SK-N-MC (cell line): ENCODE measurements at regions not wholly inside any gene's neighbourhood (a gene's known extent, or its start where the extent isn't known, plus 50 kb on each side); places are given as distances from the start of the nearest gene placed in this dataset.

Source experiments
- DNase-seq: peaks from one replicate; pipeline ENCODE4 v3.0.0-alpha.2; 2011; ENCODE audit warnings: low read depth, low spot score
- H3K27ac ChIP-seq: fragments of 200-600 bp; sonication (generic); 2 replicates; pipeline ENCODE4 v1.5.1; 2016; ENCODE audit warnings: mixed run types
- H3K36me3 ChIP-seq: fragments of 200-600 bp; sonication (generic); 2 replicates; pipeline ENCODE4 v1.6.1; 2017; ENCODE audit warnings: antibody characterized with exemption, low read length, mixed read lengths; ENCODE audit not compliant: insufficient read depth
- H3K4me3 ChIP-seq: fragments of 200-600 bp; sonication (generic); 2 replicates; pipeline ENCODE4 v1.5.1; 2016
- H3K9ac ChIP-seq: fragments of 200-600 bp; sonication (generic); 2 replicates; pipeline ENCODE4 v1.8.0; 2017; ENCODE audit warnings: mixed run types, mixed read lengths; ENCODE audit not compliant: insufficient read length
- H3K9me3 ChIP-seq: fragments of 200-600 bp; sonication (generic); 2 replicates; pipeline ENCODE4 v1.6.1; 2017; ENCODE audit warnings: low read depth, mild to moderate bottlenecking, antibody characterized with exemption, low read length, moderate library complexity, mixed read lengths
- EZH2 ChIP-seq: fragments of 200-600 bp; sonication (generic); IDR thresholded peaks from one replicate; pipeline ENCODE4 v1.6.1; 2017; ENCODE audit warnings: antibody characterized with exemption
- FOXP2 ChIP-seq: optimal IDR thresholded peaks from 2 replicates; pipeline ENCODE3; 2011; ENCODE audit warnings: mild to moderate bottlenecking, moderate library complexity; ENCODE audit not compliant: insufficient read depth; ENCODE audit errors: extremely low read length, control extremely low read depth
- POLR2AphosphoS5 ChIP-seq: IDR thresholded peaks from 2 replicates; pipeline ENCODE4 v1.6.1; 2012; ENCODE audit warnings: mild to moderate bottlenecking, low read depth, low read length, borderline replicate concordance

GRCh38 chr17:33457477-33457876 lies 164.4 kb upstream of the ASIC2 start:
- TF ChIP-seq POLR2AphosphoS5: no peak
- TF ChIP-seq FOXP2: no peak
- TF ChIP-seq EZH2: no peak

GRCh38 chr17:33459078-33459940 lies 166.2 kb upstream of the ASIC2 start:
- no peaks in the 10 kb centered on the region for H3K36me3 ChIP-seq
- no peaks in the 10 kb centered on the region for H3K9me3 ChIP-seq
- no peak overlapping the region for H3K9ac ChIP-seq
- H3K27ac ChIP-seq: no peak overlapping the region
- TF ChIP-seq FOXP2 (no peak), EZH2 (no peak), POLR2AphosphoS5 (no peak)
- H3K4me3 ChIP-seq: no peak overlapping the region
- no peak for DNase-seq

More at GRCh38 chr17:33457477-33457876, 164.4 kb upstream of the ASIC2 start:
- H3K36me3 ChIP-seq: no peaks in the 10 kb centered on the region
- DNase-seq: no peak
- no peak overlapping the region for H3K4me3 ChIP-seq
- H3K9ac ChIP-seq: no peak overlapping the region
- H3K27ac ChIP-seq: no peak overlapping the region
- no peaks in the 10 kb centered on the region for H3K9me3 ChIP-seq

- Histone ChIP-seq H3K36me3 (no peaks in the 10 kb centered on the region), H3K27ac (no peak overlapping the region), H3K9ac (no peak overlapping the region), H3K9me3 (no peaks in the 10 kb centered on the region), H3K4me3 (no peak overlapping the region)
- DNase-seq: no peak
- TF ChIP-seq POLR2AphosphoS5: no peak
- no peak for TF ChIP-seq EZH2
These were observed 167.8 kb upstream of the ASIC2 start for GRCh38 chr17:33460781-33461450.

GRCh38 chr17:33463887-33464286 lies 170.8 kb upstream of the ASIC2 start:
- no peak for DNase-seq
- Histone ChIP-seq H3K36me3 (no peaks in the 10 kb centered on the region), H3K9me3 (no peaks in the 10 kb centered on the region), H3K4me3 (no peak overlapping the region), H3K27ac (no peak overlapping the region), H3K9ac (no peak overlapping the region)
- TF ChIP-seq EZH2 (no peak), POLR2AphosphoS5 (no peak)

GRCh38 chr17:33464669-33465280 lies 171.7 kb upstream of the ASIC2 start:
- TF ChIP-seq POLR2AphosphoS5 (no peak), EZH2 (no peak), FOXP2 (no peak)

GRCh38 chr17:33469421-33469820 lies 176.3 kb upstream of the ASIC2 start:
- DNase-seq: no peak
- no peak overlapping the region for H3K9ac ChIP-seq
- H3K9me3 ChIP-seq: no peaks in the 10 kb centered on the region
- no peak overlapping the region for H3K27ac ChIP-seq
- no peak overlapping the region for H3K4me3 ChIP-seq
- TF ChIP-seq EZH2 (no peak), POLR2AphosphoS5 (no peak), FOXP2 (no peak)
- no peaks in the 10 kb centered on the region for H3K36me3 ChIP-seq

More at GRCh38 chr17:33464669-33465280, 171.7 kb upstream of the ASIC2 start:
- Histone ChIP-seq H3K36me3 (no peaks in the 10 kb centered on the region), H3K9me3 (no peaks in the 10 kb centered on the region), H3K27ac (no peak overlapping the region), H3K9ac (no peak overlapping the region), H3K4me3 (no peak overlapping the region)
- peak; percentile 3 for DNase-seq

GRCh38 chr17:33469911-33470310 lies 176.8 kb upstream of the ASIC2 start:
- no peak for DNase-seq
- no peak overlapping the region for H3K27ac ChIP-seq
- TF ChIP-seq POLR2AphosphoS5 (no peak), EZH2 (no peak), FOXP2 (no peak)
- H3K36me3 ChIP-seq: no peaks in the 10 kb centered on the region
- no peak overlapping the region for H3K9ac ChIP-seq
- H3K9me3 ChIP-seq: no peaks in the 10 kb centered on the region
- no peak overlapping the region for H3K4me3 ChIP-seq

GRCh38 chr17:33473061-33473460 lies 180.0 kb upstream of the ASIC2 start:
- Histone ChIP-seq H3K4me3 (no peak overlapping the region), H3K36me3 (no peaks in the 10 kb centered on the region), H3K9me3 (no peaks in the 10 kb centered on the region), H3K9ac (no peak overlapping the region), H3K27ac (no peak overlapping the region)
- TF ChIP-seq EZH2 (no peak), FOXP2 (no peak)
- DNase-seq: no peak

GRCh38 chr17:33474789-33475188 lies 181.7 kb upstream of the ASIC2 start:
- Histone ChIP-seq H3K27ac (no peak overlapping the region), H3K36me3 (no peaks in the 10 kb centered on the region), H3K9me3 (no peaks in the 10 kb centered on the region), H3K4me3 (no peak overlapping the region), H3K9ac (no peak overlapping the region)
- DNase-seq: no peak
- TF ChIP-seq POLR2AphosphoS5 (no peak), EZH2 (no peak), FOXP2 (no peak)
